Lower leg skin (tissue), 3 donors: ENCODE measurements at regions not wholly inside any gene's neighbourhood (a gene's known extent, or its start where the extent isn't known, plus 50 kb on each side); places are given as distances from the start of the nearest gene placed in this dataset.

Experiments
- POLR2A ChIP-seq, 2 donors: fragments of 450-650 bp; IDR thresholded peaks; one replicate each; pipeline ENCODE4 v1.6.1; 2016 to 2017; ENCODE audit warnings: antibody characterized with exemption in 2 of 2, mild to moderate bottlenecking in 1 of 2, moderate library complexity in 1 of 2
- TF ChIP-seq, protein P1 (sequence below), 3 donors: fragments of 450-650 bp; IDR thresholded peaks; one replicate each; pipeline ENCODE4 v1.5.1; 2016; ENCODE audit warnings: antibody characterized with exemption in 3 of 3, mild to moderate bottlenecking in 3 of 3, moderate library complexity in 2 of 3

DNA sequence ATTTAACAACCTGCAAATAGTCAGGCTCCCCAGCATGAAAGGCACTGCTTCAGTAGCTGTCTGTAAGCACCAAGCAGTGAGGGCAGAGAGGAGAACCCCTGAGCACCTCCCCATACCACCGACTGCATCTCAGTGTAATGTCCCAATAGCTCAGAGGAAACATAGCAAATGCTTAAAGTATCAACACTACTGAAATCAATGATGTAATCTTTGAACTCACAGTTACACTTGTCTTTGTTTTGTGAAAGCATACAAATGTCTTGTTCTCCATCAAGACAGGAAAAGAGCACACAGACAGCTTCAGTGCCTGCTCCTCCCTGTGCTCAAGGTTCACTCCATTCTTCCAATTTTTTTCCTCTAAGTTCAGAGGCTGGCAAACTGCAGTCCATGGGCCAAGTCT lies 94.7 kb downstream of the IRS2 start:
- TF ChIP-seq, protein P1, sequence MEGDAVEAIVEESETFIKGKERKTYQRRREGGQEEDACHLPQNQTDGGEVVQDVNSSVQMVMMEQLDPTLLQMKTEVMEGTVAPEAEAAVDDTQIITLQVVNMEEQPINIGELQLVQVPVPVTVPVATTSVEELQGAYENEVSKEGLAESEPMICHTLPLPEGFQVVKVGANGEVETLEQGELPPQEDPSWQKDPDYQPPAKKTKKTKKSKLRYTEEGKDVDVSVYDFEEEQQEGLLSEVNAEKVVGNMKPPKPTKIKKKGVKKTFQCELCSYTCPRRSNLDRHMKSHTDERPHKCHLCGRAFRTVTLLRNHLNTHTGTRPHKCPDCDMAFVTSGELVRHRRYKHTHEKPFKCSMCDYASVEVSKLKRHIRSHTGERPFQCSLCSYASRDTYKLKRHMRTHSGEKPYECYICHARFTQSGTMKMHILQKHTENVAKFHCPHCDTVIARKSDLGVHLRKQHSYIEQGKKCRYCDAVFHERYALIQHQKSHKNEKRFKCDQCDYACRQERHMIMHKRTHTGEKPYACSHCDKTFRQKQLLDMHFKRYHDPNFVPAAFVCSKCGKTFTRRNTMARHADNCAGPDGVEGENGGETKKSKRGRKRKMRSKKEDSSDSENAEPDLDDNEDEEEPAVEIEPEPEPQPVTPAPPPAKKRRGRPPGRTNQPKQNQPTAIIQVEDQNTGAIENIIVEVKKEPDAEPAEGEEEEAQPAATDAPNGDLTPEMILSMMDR (IDR thresholded peaks at IDR 0.05): no peak
- TF ChIP-seq POLR2A (IDR thresholded peaks at IDR 0.05): no peak
